HCT116 (cell line): ENCODE measurements at regions not wholly inside any gene's neighbourhood (a gene's known extent, or its start where the extent isn't known, plus 50 kb on each side); places are given as distances from the start of the nearest gene placed in this dataset.
A peak's percentile ranks its signal among the peaks of the same experiment; 100 is the strongest.

ENCODE experiments used
- ATAC-seq: fragments of 200-7000 bp; cut with Tn5 transposase; 2 replicates; pipeline ENCODE4 v1.9.1; 2020; ENCODE audit warnings: mild to moderate bottlenecking, moderate library complexity
- BruUV-seq: library from RNA; stranded (reverse); fragments of 400-500 nt; replicated peaks from 2 replicates; lab custom pipeline; 2021; lab: Mats Ljungman, UMichigan
- CTCF ChIA-PET: fragments of 300-600 bp; sonication (Branson Sonifier 250); formaldehyde crosslinking; loops from one replicate; lab custom pipeline; 2021; ENCODE audit warnings: antibody characterized with exemption; lab: Charles Lee
- POLR2A ChIA-PET: fragments of 300-600, 350-600 bp; sonication (Branson Sonifier 250); formaldehyde crosslinking; loops from one replicate; lab custom pipeline; 2021; ENCODE audit warnings: antibody characterized with exemption; lab: Charles Lee
- RAD21 ChIA-PET, 2 experiments: fragments of 300-600 bp; sonication (Branson Sonifier 250); formaldehyde crosslinking; loops; one replicate each; lab custom pipeline; 2023; ENCODE audit warnings: low total read pairs in 2 of 2; ENCODE audit not compliant: uncharacterized antibody in 2 of 2, unreplicated experiment in 2 of 2, low non-redundant PET in 1 of 2; lab: Charles Lee
- DNase-seq: peaks from one replicate; pipeline ENCODE4 v3.0.0-alpha.2; 2010; ENCODE audit warnings: low read depth, low spot score
- H2AFZ ChIP-seq: fragments of 200-600 bp; shearing (Covaris generic), sonication (generic); 2 replicates; pipeline ENCODE4 v1.6.1; 2017; ENCODE audit warnings: low read depth, mixed run types, mixed read lengths, antibody characterized with exemption, low read length; ENCODE audit not compliant: poor library complexity, severe bottlenecking
- H3K27ac ChIP-seq: 2 replicates; pipeline ENCODE4 v1.5.1; 2012; ENCODE audit warnings: low read depth, low read length
- H3K27me3 ChIP-seq: fragments of 200-600 bp; sonication (generic); 2 replicates; pipeline ENCODE4 v1.6.1; 2016; ENCODE audit warnings: mixed run types, low read length, mixed read lengths; ENCODE audit not compliant: insufficient read depth
- H3K36me3 ChIP-seq, 2 experiments: fragments of 200-500 bp in 1 of 2; fragments of 200-600 bp in 1 of 2; sonication (Bioruptor generic) in 1 of 2; sonication (generic) in 1 of 2; 2 replicates each; pipeline versions ENCODE4 v1.5.1 to v1.6.1; 2014 to 2016; ENCODE audit warnings: low read length in 2 of 2, inconsistent platforms in 1 of 2, mixed read lengths in 1 of 2, mixed run types in 1 of 2; ENCODE audit not compliant: insufficient read depth in 2 of 2, control insufficient read depth in 1 of 2
- H3K4me1 ChIP-seq, 2 experiments: fragments of 200-600 bp in 1 of 2; sonication (generic) in 1 of 2; 2 replicates each; pipeline versions ENCODE4 v1.5.1 to v1.6.1; 2012 to 2017; ENCODE audit warnings: low read length in 2 of 2, inconsistent platforms in 1 of 2, mild to moderate bottlenecking in 1 of 2, mixed read lengths in 1 of 2, mixed run types in 1 of 2, moderate library complexity in 1 of 2; ENCODE audit not compliant: insufficient read depth in 2 of 2, control insufficient read depth in 1 of 2
- H3K4me2 ChIP-seq: fragments of 200-600 bp; sonication (generic); 2 replicates; pipeline ENCODE4 v1.6.1; 2017; ENCODE audit warnings: mixed run types, low read length, mixed read lengths
- H3K4me3 ChIP-seq, 2 experiments: fragments of 200-600 bp in 1 of 2; sonication (generic) in 1 of 2; replicated peaks in 1 of 2; 2 replicates each; pipeline ENCODE4 v1.5.1; 2011 to 2016; ENCODE audit warnings: low read length in 2 of 2, control low read depth in 1 of 2, low read depth in 1 of 2, mild to moderate bottlenecking in 1 of 2, mixed read lengths in 1 of 2, mixed run types in 1 of 2
- H3K79me2 ChIP-seq: fragments of 200-600 bp; sonication (generic); 2 replicates; pipeline ENCODE4 v1.6.1; 2017; ENCODE audit warnings: mild to moderate bottlenecking, mixed run types, low read length, moderate library complexity, mixed read lengths; ENCODE audit not compliant: insufficient read depth
- H3K9ac ChIP-seq: fragments of 200-600 bp; sonication (generic); 2 replicates; pipeline ENCODE4 v1.6.1; 2016; ENCODE audit warnings: low read length, mixed read lengths
- H3K9me2 ChIP-seq: fragments of 200-600 bp; sonication (generic), shearing (Covaris generic); 2 replicates; pipeline ENCODE4 v1.6.1; 2017; ENCODE audit warnings: mixed run types, mild to moderate bottlenecking, moderate library complexity; ENCODE audit not compliant: insufficient read depth
- H3K9me3 ChIP-seq, 2 experiments: fragments of 200-500 bp in 1 of 2; fragments of 200-600 bp in 1 of 2; sonication (Bioruptor generic) in 1 of 2; sonication (generic) in 1 of 2; 2 replicates each; pipeline ENCODE4 v1.6.1; 2014 to 2017; ENCODE audit warnings: low read length in 2 of 2, mixed read lengths in 2 of 2, inconsistent platforms in 1 of 2, low read depth in 1 of 2, mild to moderate bottlenecking in 1 of 2, mixed run types in 1 of 2, moderate library complexity in 1 of 2; ENCODE audit not compliant: control insufficient read depth in 1 of 2, insufficient read depth in 1 of 2
- H4K20me1 ChIP-seq: fragments of 200-600 bp; sonication (generic), shearing (Covaris generic); 2 replicates; pipeline ENCODE4 v1.6.1; 2017; ENCODE audit warnings: mixed run types, mild to moderate bottlenecking, moderate library complexity; ENCODE audit not compliant: insufficient read depth
- CBX3 ChIP-seq: IDR thresholded peaks from 2 replicates; pipeline ENCODE4 v1.6.1; 2012; ENCODE audit warnings: low read depth
- POLR2A ChIP-seq: IDR thresholded peaks from 2 replicates; pipeline ENCODE4 v1.7.0; 2011; ENCODE audit warnings: borderline replicate concordance; ENCODE audit not compliant: insufficient read depth, insufficient read length; ENCODE audit errors: extremely low read depth
- SRF ChIP-seq: IDR thresholded peaks from 2 replicates; pipeline ENCODE4 v1.6.1; 2012; ENCODE audit warnings: low read depth
- ZFX ChIP-seq: fragments of 450-650 bp; IDR thresholded peaks from 2 replicates; pipeline ENCODE4 v1.6.1; 2017
- ZNF274 ChIP-seq: fragments of 200-500 bp; sonication (Bioruptor generic); IDR thresholded peaks from 2 replicates; pipeline ENCODE4 v1.6.1; 2014; ENCODE audit warnings: mild to moderate bottlenecking, low read depth, low read length, inconsistent platforms
- intact Hi-C: fragments of 100-400 bp; cut with micrococcal nuclease; formaldehyde crosslinking; loops from 2 replicates; pipeline ENCODE4 v1.10.0; 2022
- TF ChIP-seq, protein P1 (sequence below): IDR thresholded peaks from 2 replicates; pipeline ENCODE4 v1.6.1; 2012

DNA sequence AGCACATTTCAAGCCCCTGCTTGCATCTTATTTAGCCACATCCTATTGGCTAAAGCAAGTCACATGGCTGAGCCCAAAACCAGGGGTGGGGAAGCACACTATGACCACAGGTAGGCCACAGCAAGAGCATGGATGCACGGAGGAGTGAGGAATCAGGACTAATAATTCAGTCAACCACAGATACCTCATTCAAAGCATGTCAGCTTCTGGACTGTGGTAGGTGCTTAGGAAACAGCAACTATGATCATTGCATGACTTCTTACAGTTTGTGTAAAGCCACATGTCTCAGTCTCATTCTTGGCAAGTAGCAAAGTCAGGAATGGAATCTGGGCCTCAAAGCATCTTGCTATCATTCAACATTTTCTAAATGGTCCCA lies 79.0 kb upstream of the EMX2 start:
- intact Hi-C loops = no loop called here
- Histone ChIP-seq H3K36me3 (no peaks in the 10 kb centered on the region), H3K4me1 (peaks cover 7 to 14% of the 10 kb centered on the region in 2 experiments), H3K79me2 (no peaks in the 10 kb centered on the region), H3K9me3 (peaks cover 0 to 9% of the 10 kb centered on the region in 2 experiments; a peak in 1 of 4 replicates), H3K27me3 (no peaks in the 10 kb centered on the region), H2AFZ (no peak overlapping the region), H4K20me1 (no peaks in the 10 kb centered on the region), H3K4me2 (no peak overlapping the region), H3K9ac (no peak overlapping the region), H3K4me3 (no peak overlapping the region), H3K27ac (no peak overlapping the region), H3K9me2 (no peaks in the 10 kb centered on the region)
- ChIA-PET POLR2A (no interaction called here), RAD21 (no interaction called here), CTCF (no interaction called here)
- no TSS peak for BruUV-seq
- TF ChIP-seq, protein P1, sequence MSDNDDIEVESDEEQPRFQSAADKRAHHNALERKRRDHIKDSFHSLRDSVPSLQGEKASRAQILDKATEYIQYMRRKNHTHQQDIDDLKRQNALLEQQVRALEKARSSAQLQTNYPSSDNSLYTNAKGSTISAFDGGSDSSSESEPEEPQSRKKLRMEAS = no peak
- no peak for TF ChIP-seq ZNF274
- no peak for TF ChIP-seq SRF
- no peak for TF ChIP-seq POLR2A
- TF ChIP-seq CBX3 = no peak
- ATAC-seq = no peak
- DNase-seq = no peak

DNA sequence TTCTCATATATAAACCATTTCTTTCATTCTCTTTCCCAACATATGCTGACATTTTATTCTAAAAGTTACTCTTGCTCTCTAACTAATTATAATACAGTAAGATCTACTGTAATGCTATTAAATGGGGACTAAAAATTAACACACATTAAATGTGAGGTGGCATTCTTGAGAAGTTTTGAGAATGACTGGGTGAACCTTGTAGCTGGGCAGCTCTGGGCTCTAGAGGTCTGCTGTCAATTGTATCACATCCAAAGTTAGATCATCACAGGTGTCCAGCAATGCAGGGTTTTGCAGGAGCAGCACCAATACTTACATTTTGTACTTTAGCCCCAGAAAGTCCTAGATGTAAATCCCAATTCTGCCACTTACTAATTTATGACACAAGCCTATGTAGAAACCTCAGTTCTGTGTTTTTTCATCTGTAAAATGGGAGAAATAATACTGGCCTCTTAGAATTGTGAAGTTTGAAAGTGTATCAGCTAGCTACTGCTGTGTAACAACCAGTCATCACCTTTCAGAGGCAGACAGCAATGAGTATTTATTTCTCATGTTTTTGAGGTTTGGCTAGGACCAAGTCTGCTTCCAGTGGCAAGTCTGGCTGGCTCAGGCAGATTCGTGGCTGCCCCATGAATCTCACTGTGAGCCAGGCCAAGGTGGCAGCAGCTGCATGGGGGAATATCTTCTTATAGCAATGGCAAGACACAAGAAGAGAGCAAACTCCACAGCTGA lies 79.6 kb upstream of the EMX2 start:
- H4K20me1 ChIP-seq = no peaks in the 10 kb centered on the region
- intact Hi-C loops = no loop called here
- H2AFZ ChIP-seq = no peak overlapping the region
- ATAC-seq (no peak), DNase-seq (no peak)
- POLR2A ChIA-PET = no interaction called here
- CTCF ChIA-PET = interaction anchor here (3.2 kb wide), 1 partner anchor 14 kb away, joined by 16 read pairs; no protein-coding TSS in a partner anchor
- H3K9me2 ChIP-seq = no peaks in the 10 kb centered on the region
- H3K4me3 ChIP-seq = no peak overlapping the region
- BruUV-seq = no TSS peak
- H3K27me3 ChIP-seq = no peaks in the 10 kb centered on the region
- no peak overlapping the region for H3K9ac ChIP-seq
- no peaks in the 10 kb centered on the region for H3K36me3 ChIP-seq
- H3K27ac ChIP-seq = no peak overlapping the region
- no peak overlapping the region for H3K4me2 ChIP-seq
- no peak for TF ChIP-seq ZFX
- TF ChIP-seq CBX3 = peak; percentile 69; the same call in 1 of the 2 replicates
- TF ChIP-seq, protein P1 = peak; percentile 13; the same call in 1 of the 2 replicates
- RAD21 ChIA-PET = no interaction called here
- H3K4me1 ChIP-seq = peaks cover 7 to 14% of the 10 kb centered on the region in 2 experiments
- H3K9me3 ChIP-seq = peaks cover 0 to 9% of the 10 kb centered on the region in 2 experiments; a peak in 1 of 4 replicates
- H3K79me2 ChIP-seq = no peaks in the 10 kb centered on the region
